PFSK-1 (cell line): ENCODE measurements at regions not wholly inside any gene's neighbourhood (a gene's known extent, or its start where the extent isn't known, plus 50 kb on each side); places are given as distances from the start of the nearest gene placed in this dataset.

ENCODE experiments used
- POLR2AphosphoS5 ChIP-seq: IDR thresholded peaks from 2 replicates; pipeline ENCODE4 v1.6.1; 2012; ENCODE audit warnings: low read depth, mild to moderate bottlenecking, control low read depth, low read length, moderate library complexity
- REST ChIP-seq, 2 experiments: IDR thresholded peaks; 2 replicates each; pipeline versions ENCODE4 v1.6.1 to v1.8.0; 2011 to 2012; ENCODE audit warnings: low read depth in 2 of 2, low read length in 2 of 2, control low read depth in 1 of 2, inconsistent platforms in 1 of 2, mild to moderate bottlenecking in 1 of 2, moderate library complexity in 1 of 2; ENCODE audit not compliant: insufficient read depth in 1 of 2

GRCh38 chr5:88459971-88460370 lies 191.3 kb upstream of the TMEM161B start:
- TF ChIP-seq REST (IDR thresholded peaks at IDR 0.05; ENCODE audit: insufficient read depth in 1 of 2, low read depth in 2 of 2, low read length in 2 of 2) (no peak), POLR2AphosphoS5 (no peak)
